GM12878 (cell line): ENCODE measurements at regions not wholly inside any gene's neighbourhood (a gene's known extent, or its start where the extent isn't known, plus 50 kb on each side); places are given as distances from the start of the nearest gene placed in this dataset.

Source experiments
- ATAC-seq: fragments of 200-7000 bp; cut with Tn5 transposase; 3 replicates; pipeline ENCODE4 v1.9.1; 2020; ENCODE audit warnings: mild to moderate bottlenecking, moderate library complexity
- BruUV-seq: library from RNA; stranded (reverse); fragments of 400-500 nt; replicated peaks from 2 replicates; lab custom pipeline; 2021; lab: Mats Ljungman, UMichigan
- CTCF ChIA-PET: fragments of 300-600 bp; sonication (Branson Sonifier 250); formaldehyde crosslinking; extraction: SDS; loops from one replicate; lab custom pipeline; 2021; ENCODE audit warnings: inconsistent platforms; lab: Yijun Ruan, JAX
- POLR2A ChIA-PET: fragments of 350-600 bp; formaldehyde crosslinking; extraction: SDS; loops from one replicate; lab custom pipeline; 2021; ENCODE audit warnings: inconsistent platforms; lab: Charles Lee
- RAD21 ChIA-PET: fragments of 300-600 bp; sonication (Branson Sonifier 250); formaldehyde crosslinking; loops from one replicate; lab custom pipeline; 2023; ENCODE audit warnings: antibody characterized with exemption; ENCODE audit not compliant: unreplicated experiment; lab: Charles Lee
- SMC1A ChIA-PET: fragments of 300-600 bp; sonication (Branson Sonifier 250); formaldehyde crosslinking; loops from one replicate; lab custom pipeline; 2023; ENCODE audit not compliant: unreplicated experiment, uncharacterized antibody; lab: Charles Lee
- DNase-seq: peaks from one replicate; pipeline ENCODE4 v3.0.0-alpha.2; 2011; ENCODE audit warnings: low read depth, low spot score
- FAIRE-seq: peaks from 3 replicates; lab custom pipeline; 2011; peaks lifted over from hg19 to GRCh38; lab: Jason Lieb, UNC
- H2AFZ ChIP-seq: 2 replicates; pipeline ENCODE4 v1.6.0; 2011; ENCODE audit warnings: low read depth, low read length, control low read depth; ENCODE audit not compliant: control insufficient read depth
- H3K27ac ChIP-seq: 2 replicates; pipeline ENCODE4 v1.5.1; 2011; ENCODE audit warnings: control low read depth; ENCODE audit not compliant: control insufficient read depth, insufficient read depth
- H3K27me3 ChIP-seq, 2 experiments: replicated peaks in 1 of 2; 2 replicates each; pipeline versions ENCODE4 v1.6.0 to v1.6.1; 2011; ENCODE audit warnings: low read length in 1 of 2; ENCODE audit not compliant: control insufficient read depth in 2 of 2, insufficient read depth in 2 of 2
- H3K36me3 ChIP-seq, 2 experiments: 2 replicates each; pipeline ENCODE4 v1.5.1; 2011; ENCODE audit warnings: low read length in 1 of 2; ENCODE audit not compliant: control insufficient read depth in 2 of 2, insufficient read depth in 2 of 2
- H3K4me1 ChIP-seq: 2 replicates; pipeline ENCODE4 v1.6.1; 2011; ENCODE audit warnings: mild to moderate bottlenecking, low read length, moderate library complexity, mixed read lengths; ENCODE audit not compliant: control insufficient read depth, insufficient read depth
- H3K4me2 ChIP-seq: 2 replicates; pipeline ENCODE4 v1.6.0; 2011; ENCODE audit warnings: control low read depth; ENCODE audit not compliant: control insufficient read depth, insufficient read depth
- H3K4me3 ChIP-seq: fragments of 200-600 bp; sonication (generic); 2 replicates; pipeline ENCODE4 v1.5.1; 2016
- H3K79me2 ChIP-seq: 2 replicates; pipeline ENCODE4 v1.6.0; 2011; ENCODE audit warnings: low read length; ENCODE audit not compliant: control insufficient read depth, insufficient read depth
- H3K9ac ChIP-seq: 2 replicates; pipeline ENCODE4 v1.8.0; 2011; ENCODE audit warnings: low read length, control low read depth, mixed read lengths; ENCODE audit not compliant: control insufficient read depth, insufficient read depth
- H3K9me3 ChIP-seq: replicated peaks from 3 replicates; pipeline ENCODE4 v1.5.1; 2011; ENCODE audit warnings: mild to moderate bottlenecking, low read length; ENCODE audit not compliant: control insufficient read depth, insufficient read depth
- H4K20me1 ChIP-seq: 2 replicates; pipeline ENCODE4 v1.6.0; 2011; ENCODE audit not compliant: control insufficient read depth, insufficient read depth
- ASH2L ChIP-seq: fragments of 300-600, 200-600 bp; sonication (generic); IDR thresholded peaks from 2 replicates; pipeline ENCODE4 v1.6.1; 2017; ENCODE audit warnings: low read depth, mild to moderate bottlenecking, borderline replicate concordance
- EED ChIP-seq: sonication (generic); IDR thresholded peaks from 2 replicates; pipeline ENCODE4 v1.6.1; 2016; ENCODE audit warnings: antibody characterized with exemption, low read depth
- FOXM1 ChIP-seq: IDR thresholded peaks from 2 replicates; pipeline ENCODE4 v1.6.1; 2012; ENCODE audit warnings: low read depth, mild to moderate bottlenecking, inconsistent platforms, low read length, moderate library complexity
- JUNB ChIP-seq: IDR thresholded peaks from 2 replicates; pipeline ENCODE4 v1.6.1; 2016; ENCODE audit warnings: antibody characterized with exemption, mild to moderate bottlenecking
- MEF2A ChIP-seq: IDR thresholded peaks from 2 replicates; pipeline ENCODE4 v1.6.1; 2011; ENCODE audit warnings: low read depth, mild to moderate bottlenecking, low read length, moderate library complexity; ENCODE audit not compliant: insufficient read depth
- NFIC ChIP-seq: IDR thresholded peaks from 2 replicates; pipeline ENCODE4 v1.6.1; 2012; ENCODE audit warnings: low read depth, mild to moderate bottlenecking, inconsistent platforms, low read length, moderate library complexity
- RUNX3 ChIP-seq: IDR thresholded peaks from 2 replicates; pipeline ENCODE4 v1.6.1; 2012; ENCODE audit warnings: low read length, inconsistent platforms
- SIN3A ChIP-seq: IDR thresholded peaks from 2 replicates; pipeline ENCODE4 v1.6.1; 2012; ENCODE audit warnings: low read depth, low read length, improper control_type of control experiment
- SPI1 ChIP-seq: IDR thresholded peaks from 2 replicates; pipeline ENCODE4 v1.6.1; 2011; ENCODE audit warnings: low read depth, mild to moderate bottlenecking, low read length, moderate library complexity, borderline replicate concordance; ENCODE audit not compliant: insufficient read depth
- WGBS: methylation state at CpG from one replicate; pipeline ENCODE4 v1.1.6; 2016; ENCODE audit warnings: low lambda C conversion rate; ENCODE audit not compliant: insufficient replicate concordance, insufficient coverage; ENCODE audit errors: missing lambda C conversion rate; 5-methylcytosine and 5-hydroxymethylcytosine counted together
- in situ Hi-C: fragments of 300-500 bp; cut with MboI; formaldehyde crosslinking; loops from 9 replicates; pipeline ENCODE4 v1.14.3; 2018; ENCODE audit warnings: mixed read lengths
- intact Hi-C: fragments of 100-400 bp; cut with micrococcal nuclease; formaldehyde crosslinking; loops from one replicate; pipeline ENCODE4 v1.14.2; 2022; ENCODE audit not compliant: unreplicated experiment

GRCh38 chr9:78756813-78757510 lies 460.0 kb downstream of the PSAT1 start:
- Histone ChIP-seq H3K9ac (no peak overlapping the region), H3K36me3 (no peaks in the 10 kb centered on the region), H3K27me3 (no peaks in the 10 kb centered on the region), H3K4me2 (no peak overlapping the region; the same call in 1 of the 2 replicates), H3K79me2 (no peaks in the 10 kb centered on the region), H2AFZ (no peak overlapping the region), H3K4me1 (no peaks in the 10 kb centered on the region), H3K27ac (no peak overlapping the region), H4K20me1 (no peaks in the 10 kb centered on the region), H3K9me3 (no peaks in the 10 kb centered on the region), H3K4me3 (no peak overlapping the region)
- no TSS peak for BruUV-seq
- ChIA-PET RAD21 (no interaction called here), SMC1A (no interaction called here), CTCF (no interaction called here), POLR2A (no interaction called here)
- ATAC-seq (peak; percentile 51), FAIRE-seq (no peak), DNase-seq (peak; percentile 4)
- in situ Hi-C loops (no loop called here), intact Hi-C loops (loop anchor here (5.0 kb wide), 1 partner anchor 50 kb away; no protein-coding TSS in a partner anchor)
- TF ChIP-seq RUNX3 (peak; percentile 37), FOXM1 (0 out of 2 replicates have a peak, but pooled peaks have one; percentile 11), SPI1 (peak; percentile 34; the same call in 1 of the 2 replicates), JUNB (0 out of 2 replicates have a peak, but pooled peaks have one; percentile 9), ASH2L (no peak), NFIC (0 out of 2 replicates have a peak, but pooled peaks have one; percentile 44), EED (no peak), MEF2A (peak; percentile 69; the same call in 1 of the 2 replicates), SIN3A (no peak)
- WGBS = 18% methylated on average over 7 of the region's 7 CpGs
